ENCODE measurements at regions not wholly inside any gene's neighbourhood (a gene's known extent, or its start where the extent isn't known, plus 50 kb on each side); places are given as distances from the start of the nearest gene placed in this dataset.

GRCh38 chr21:37974081-37974480, 57.8 kb upstream of the KCNJ6 start:
- no peak for TF ChIP-seq CTCF (conservative IDR thresholded peaks at IDR 0.05; ENCODE audit: low read length)
- no peak for TF ChIP-seq EZH2phosphoT487 (IDR thresholded peaks at IDR 0.05; ENCODE audit: borderline replicate concordance, low read depth, low read length)

All from OCI-LY7 (cell line).